H9 (cell line): ENCODE measurements at regions not wholly inside any gene's neighbourhood (a gene's known extent, or its start where the extent isn't known, plus 50 kb on each side); places are given as distances from the start of the nearest gene placed in this dataset.

Experiments used
- DNase-seq: peaks from one replicate; pipeline ENCODE4 v3.0.0-alpha.2; 2017
- H2AFZ ChIP-seq: one replicate; pipeline ENCODE4 v1.6.1; 2013; ENCODE audit warnings: mild to moderate bottlenecking, low read length, control low read depth, moderate library complexity
- H2AK5ac ChIP-seq: 2 replicates; pipeline ENCODE4 v1.6.1; 2013; ENCODE audit warnings: low read length, control low read depth, mixed read lengths; ENCODE audit not compliant: insufficient read length
- H2BK120ac ChIP-seq: one replicate; pipeline ENCODE4 v1.6.1; 2013; ENCODE audit warnings: low read depth, mild to moderate bottlenecking, low read length, control low read depth, inconsistent platforms; ENCODE audit not compliant: poor library complexity, severe bottlenecking
- H2BK12ac ChIP-seq: 2 replicates; pipeline ENCODE4 v1.6.1; 2013; ENCODE audit warnings: low read length, control low read depth, mixed read lengths, low read depth; ENCODE audit not compliant: insufficient read length
- H2BK15ac ChIP-seq: 2 replicates; pipeline ENCODE4 v1.6.1; 2013; ENCODE audit warnings: low read depth, low read length, control low read depth
- H2BK20ac ChIP-seq: one replicate; pipeline ENCODE4 v1.6.1; 2013; ENCODE audit warnings: low read depth, mild to moderate bottlenecking, low read length, control low read depth, inconsistent platforms; ENCODE audit not compliant: poor library complexity, severe bottlenecking
- H2BK5ac ChIP-seq: 2 replicates; pipeline ENCODE4 v1.6.1; 2013; ENCODE audit warnings: low read length, control low read depth, mixed read lengths; ENCODE audit not compliant: insufficient read length
- H3K14ac ChIP-seq: 2 replicates; pipeline ENCODE4 v1.6.1; 2013; ENCODE audit warnings: low read length, control low read depth; ENCODE audit not compliant: insufficient read depth
- H3K18ac ChIP-seq: 2 replicates; pipeline ENCODE4 v1.6.1; 2013; ENCODE audit warnings: low read depth, mild to moderate bottlenecking, mixed read lengths, low read length, control low read depth; ENCODE audit not compliant: insufficient read length
- H3K23ac ChIP-seq: 2 replicates; pipeline ENCODE4 v1.6.1; 2013; ENCODE audit warnings: low read length, control low read depth, mixed read lengths, low read depth; ENCODE audit not compliant: insufficient read length
- H3K23me2 ChIP-seq: 2 replicates; pipeline ENCODE4 v1.6.1; 2013; ENCODE audit warnings: low read depth, mild to moderate bottlenecking, mixed read lengths, low read length, control low read depth; ENCODE audit not compliant: insufficient read length, poor library complexity, severe bottlenecking
- H3K27ac ChIP-seq: 2 replicates; pipeline ENCODE4 v1.5.1; 2013; ENCODE audit warnings: low read length, control low read depth, mixed read lengths, low read depth; ENCODE audit not compliant: insufficient read length
- H3K27me3 ChIP-seq: 2 replicates; pipeline ENCODE4 v1.6.1; 2013; ENCODE audit warnings: low read length, control low read depth, inconsistent platforms; ENCODE audit not compliant: insufficient read depth
- H3K4ac ChIP-seq: 2 replicates; pipeline ENCODE4 v1.6.1; 2013; ENCODE audit warnings: low read depth, mild to moderate bottlenecking, control low read depth, inconsistent platforms, low read length, moderate library complexity
- H3K4me1 ChIP-seq: 2 replicates; pipeline ENCODE4 v1.6.1; 2013; ENCODE audit warnings: low read length, control low read depth, inconsistent platforms; ENCODE audit not compliant: insufficient read depth
- H3K4me2 ChIP-seq: 2 replicates; pipeline ENCODE4 v1.6.1; 2013; ENCODE audit warnings: low read length, control low read depth, mixed read lengths; ENCODE audit not compliant: insufficient read length, insufficient read depth
- H3K56ac ChIP-seq: 2 replicates; pipeline ENCODE4 v1.6.1; 2013; ENCODE audit warnings: low read depth, mild to moderate bottlenecking, mixed read lengths, low read length, control low read depth; ENCODE audit not compliant: insufficient read length
- H3K79me1 ChIP-seq: 2 replicates; pipeline ENCODE4 v1.6.1; 2013; ENCODE audit warnings: low read depth, mild to moderate bottlenecking, moderate library complexity, low read length, control low read depth, inconsistent platforms; ENCODE audit not compliant: insufficient read depth, poor library complexity, severe bottlenecking
- H3K79me2 ChIP-seq: 2 replicates; pipeline ENCODE4 v1.6.1; 2013; ENCODE audit warnings: low read length, control low read depth, inconsistent platforms; ENCODE audit not compliant: insufficient read depth
- H3K9ac ChIP-seq: 2 replicates; pipeline ENCODE4 v1.6.1; 2013; ENCODE audit warnings: low read length, control low read depth, mixed read lengths; ENCODE audit not compliant: insufficient read length; ENCODE audit errors: extremely low read depth
- H3K9me3 ChIP-seq: one replicate; pipeline ENCODE4 v1.6.1; 2013; ENCODE audit warnings: low read depth, low read length, inconsistent platforms; ENCODE audit not compliant: control insufficient read depth
- H3T11ph ChIP-seq: one replicate; pipeline ENCODE4 v1.6.1; 2013; ENCODE audit warnings: mild to moderate bottlenecking, low read length, control low read depth, inconsistent platforms
- H4K20me1 ChIP-seq: one replicate; pipeline ENCODE4 v1.6.1; 2013; ENCODE audit not compliant: control insufficient read depth, insufficient read length, insufficient read depth
- H4K5ac ChIP-seq: 2 replicates; pipeline ENCODE4 v1.6.1; 2013; ENCODE audit warnings: low read depth, mild to moderate bottlenecking, mixed read lengths, low read length, control low read depth; ENCODE audit not compliant: insufficient read length
- H4K8ac ChIP-seq: replicated peaks from 2 replicates; pipeline ENCODE4 v1.6.1; 2013; ENCODE audit warnings: low read length, control low read depth, mixed read lengths, low read depth; ENCODE audit not compliant: insufficient read length
- H4K91ac ChIP-seq: 2 replicates; pipeline ENCODE4 v1.6.1; 2013; ENCODE audit warnings: low read depth, mild to moderate bottlenecking, moderate library complexity, mixed read lengths, low read length, control low read depth; ENCODE audit not compliant: insufficient read length
- H3K27ac Mint-ChIP-seq, 3 experiments: 2 replicates in 2 of 3; 3 replicates in 1 of 3; pipeline ENCODE4 v1.8.0; 2020 to 2021; ENCODE audit warnings: mixed read lengths in 3 of 3, mild to moderate bottlenecking in 1 of 3, moderate library complexity in 1 of 3
- H3K27me3 Mint-ChIP-seq: 2 replicates; pipeline ENCODE4 v1.8.0; 2021; ENCODE audit warnings: low read depth, mild to moderate bottlenecking, moderate library complexity, mixed read lengths
- H3K36me3 Mint-ChIP-seq, 3 experiments: 2 replicates in 2 of 3; 3 replicates in 1 of 3; pipeline ENCODE4 v1.8.0; 2020 to 2021; ENCODE audit warnings: low read depth in 3 of 3, mixed read lengths in 3 of 3; ENCODE audit not compliant: insufficient read depth in 1 of 3
- H3K4me1 Mint-ChIP-seq, 2 experiments: 2 replicates each; pipeline ENCODE4 v1.8.0; 2020; ENCODE audit warnings: mixed read lengths in 2 of 2
- H3K4me3 Mint-ChIP-seq, 2 experiments: 2 replicates in 1 of 2; 3 replicates in 1 of 2; pipeline ENCODE4 v1.8.0; 2020 to 2021; ENCODE audit warnings: mild to moderate bottlenecking in 2 of 2, mixed read lengths in 2 of 2, moderate library complexity in 1 of 2
- H3K9me3 Mint-ChIP-seq, 2 experiments: 2 replicates in 1 of 2; 3 replicates in 1 of 2; pipeline ENCODE4 v1.8.0; 2020; ENCODE audit warnings: mild to moderate bottlenecking in 2 of 2, mixed read lengths in 2 of 2, moderate library complexity in 1 of 2
- WGBS: extraction: QIAGEN DNeasy Blood & Tissue Kit; methylation state at CpG from one replicate; pipeline ENCODE4 v1.1.7; 2013; ENCODE audit warnings: missing lambda C conversion rate, low lambda C conversion rate, mixed read lengths; ENCODE audit not compliant: insufficient read length; ENCODE audit errors: extremely low coverage; 5-methylcytosine and 5-hydroxymethylcytosine counted together
- TF ChIP-seq, protein P1 (sequence below): fragments of 200-600 bp; sonication (generic); conservative IDR thresholded peaks from 3 replicates; pipeline ENCODE4 v1.8.0; 2021; ENCODE audit warnings: antibody characterized with exemption, mild to moderate bottlenecking

DNA sequence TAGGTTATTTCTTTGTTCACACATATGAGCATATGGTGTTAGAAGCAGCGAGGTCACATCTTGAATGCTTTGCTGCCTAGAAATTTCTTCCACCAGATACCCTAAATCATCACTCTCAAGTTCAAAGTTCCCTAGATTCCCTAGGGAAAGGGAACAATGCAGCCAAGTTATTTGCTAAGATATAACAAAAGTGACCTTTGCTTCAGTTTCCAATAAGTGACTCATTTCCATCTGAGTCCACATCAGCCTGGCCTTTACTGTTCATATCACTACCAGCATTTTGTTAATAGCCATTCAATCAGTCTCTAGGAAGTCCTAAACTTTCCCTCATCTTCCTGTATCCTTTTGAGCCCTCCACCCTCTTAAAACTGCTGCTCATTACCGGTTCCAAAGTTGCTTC, 1502.5 kb downstream of the KCNT2 start:
- Mint-ChIP-seq H3K27me3 (no peaks in the 10 kb centered on the region; the same call in 1 of the 2 replicates), H3K4me1 (no peaks in the 10 kb centered on the region), H3K9me3 (peaks cover 13 to 21% of the 10 kb centered on the region in 2 experiments), H3K36me3 (peaks cover 0 to 4% (median 2%) of the 10 kb centered on the region in 3 experiments; a peak in 5 of 7 replicates), H3K27ac (no peak overlapping the region), H3K4me3 (no peak overlapping the region)
- Histone ChIP-seq H3K4me1 (no peaks in the 10 kb centered on the region), H2BK12ac (no peak overlapping the region), H3K79me1 (no peaks in the 10 kb centered on the region), H3K4me2 (no peak overlapping the region), H3T11ph (no peak overlapping the region), H3K23me2 (no peaks in the 10 kb centered on the region), H3K18ac (no peak overlapping the region), H3K9ac (no peak overlapping the region), H2BK20ac (no peak overlapping the region), H3K23ac (no peak overlapping the region), H2AFZ (no peak overlapping the region), H2BK120ac (no peak overlapping the region), H4K5ac (no peak overlapping the region), H4K20me1 (no peaks in the 10 kb centered on the region), H3K79me2 (no peaks in the 10 kb centered on the region), H3K27me3 (no peaks in the 10 kb centered on the region), H3K4ac (no peak overlapping the region), H2BK15ac (no peak overlapping the region), H3K9me3 (no peaks in the 10 kb centered on the region), H3K14ac (no peak overlapping the region), H2BK5ac (no peak overlapping the region), H3K56ac (no peak overlapping the region), H4K91ac (no peak overlapping the region), H3K27ac (no peak overlapping the region), H4K8ac (no peak overlapping the region), H2AK5ac (no peak overlapping the region)
- no CpG with 5 or more reads among the region's 2 CpGs for WGBS
- TF ChIP-seq, protein P1, sequence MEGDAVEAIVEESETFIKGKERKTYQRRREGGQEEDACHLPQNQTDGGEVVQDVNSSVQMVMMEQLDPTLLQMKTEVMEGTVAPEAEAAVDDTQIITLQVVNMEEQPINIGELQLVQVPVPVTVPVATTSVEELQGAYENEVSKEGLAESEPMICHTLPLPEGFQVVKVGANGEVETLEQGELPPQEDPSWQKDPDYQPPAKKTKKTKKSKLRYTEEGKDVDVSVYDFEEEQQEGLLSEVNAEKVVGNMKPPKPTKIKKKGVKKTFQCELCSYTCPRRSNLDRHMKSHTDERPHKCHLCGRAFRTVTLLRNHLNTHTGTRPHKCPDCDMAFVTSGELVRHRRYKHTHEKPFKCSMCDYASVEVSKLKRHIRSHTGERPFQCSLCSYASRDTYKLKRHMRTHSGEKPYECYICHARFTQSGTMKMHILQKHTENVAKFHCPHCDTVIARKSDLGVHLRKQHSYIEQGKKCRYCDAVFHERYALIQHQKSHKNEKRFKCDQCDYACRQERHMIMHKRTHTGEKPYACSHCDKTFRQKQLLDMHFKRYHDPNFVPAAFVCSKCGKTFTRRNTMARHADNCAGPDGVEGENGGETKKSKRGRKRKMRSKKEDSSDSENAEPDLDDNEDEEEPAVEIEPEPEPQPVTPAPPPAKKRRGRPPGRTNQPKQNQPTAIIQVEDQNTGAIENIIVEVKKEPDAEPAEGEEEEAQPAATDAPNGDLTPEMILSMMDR: no peak
- DNase-seq: no peak
